Gastrocnemius medialis (tissue), 4 donors: ENCODE measurements at regions not wholly inside any gene's neighbourhood (a gene's known extent, or its start where the extent isn't known, plus 50 kb on each side); places are given as distances from the start of the nearest gene placed in this dataset.

ENCODE experiments used
- ATAC-seq, 2 donors: fragments of 150-250 bp; one replicate each; pipeline ENCODE4 v1.9.1; 2016
- DNase-seq, 2 donors: peaks; one replicate each; pipeline ENCODE4 v3.0.0-alpha.2; 2019
- H3K27ac ChIP-seq, 4 donors: fragments of 200-600 bp; sonication (generic); 1 replicate in 1 of 4; 2 replicates in 3 of 4; pipeline ENCODE4 v1.5.1; 2016 to 2018; ENCODE audit warnings: mild to moderate bottlenecking in 2 of 4, moderate library complexity in 1 of 4
- H3K27me3 ChIP-seq, 3 donors: fragments of 200-600 bp; sonication (generic) in 2 of 3; 1 replicate in 1 of 3; 2 replicates in 2 of 3; pipeline versions ENCODE4 v1.5.1 to v1.6.0; 2016 to 2019; ENCODE audit warnings: mild to moderate bottlenecking in 1 of 3, moderate library complexity in 1 of 3
- H3K36me3 ChIP-seq, 2 donors: fragments of 200-600 bp; sonication (generic) in 1 of 2; one replicate each; pipeline ENCODE4 v1.5.1; 2017 to 2018
- H3K4me1 ChIP-seq, 2 donors: fragments of 200-600 bp; sonication (generic) in 1 of 2; one replicate each; pipeline ENCODE4 v1.5.1; 2016 to 2017; ENCODE audit warnings: mild to moderate bottlenecking in 2 of 2
- H3K4me3 ChIP-seq, 4 donors: fragments of 200-600 bp; sonication (generic) in 3 of 4; 1 replicate in 1 of 4; 2 replicates in 3 of 4; pipeline ENCODE4 v1.5.1; 2016 to 2019; ENCODE audit warnings: mild to moderate bottlenecking in 2 of 4
- H3K9me3 ChIP-seq, 3 donors: fragments of 200-600 bp; sonication (generic) in 2 of 3; 1 replicate in 1 of 3; 2 replicates in 2 of 3; pipeline ENCODE4 v1.5.1; 2016 to 2019
- POLR2A ChIP-seq, 2 donors: fragments of 450-650 bp; IDR thresholded peaks; one replicate each; pipeline ENCODE4 v1.6.1; 2017; ENCODE audit warnings: antibody characterized with exemption in 2 of 2, mild to moderate bottlenecking in 2 of 2, moderate library complexity in 2 of 2
- in situ Hi-C, 4 donors: fragments of 200-750 bp; cut with MboI; loops; one replicate each; pipeline versions ENCODE4 v1.15.0 to v1.8.0; 2017; ENCODE audit warnings: low sequenced_read_pairs in 4 of 4
- intact Hi-C: fragments of 100-400 bp; cut with DNase I; formaldehyde crosslinking; loops from one replicate; pipeline ENCODE4 v1.15.1; 2023; ENCODE audit warnings: low total_unique reads
- TF ChIP-seq, protein P1 (sequence below), 5 experiments: fragments of 450-650 bp in 3 of 5; fragments of 200-600 bp in 2 of 5; sonication (generic) in 2 of 5; IDR thresholded peaks in 4 of 5; conservative IDR thresholded peaks in 1 of 5; 1 replicate in 4 of 5; 2 replicates in 1 of 5; pipeline ENCODE4 v1.5.1; 2016 to 2019; ENCODE audit warnings: antibody characterized with exemption in 5 of 5, mild to moderate bottlenecking in 3 of 5, moderate library complexity in 3 of 5

- H3K4me1 ChIP-seq, result no peaks in the 10 kb centered on the region
- intact Hi-C loops (no loop called here), in situ Hi-C loops (no loop called here)
- ATAC-seq (no peak), DNase-seq (no peak)
- no peak for TF ChIP-seq POLR2A (IDR thresholded peaks at IDR 0.05)
- TF ChIP-seq, protein P1, sequence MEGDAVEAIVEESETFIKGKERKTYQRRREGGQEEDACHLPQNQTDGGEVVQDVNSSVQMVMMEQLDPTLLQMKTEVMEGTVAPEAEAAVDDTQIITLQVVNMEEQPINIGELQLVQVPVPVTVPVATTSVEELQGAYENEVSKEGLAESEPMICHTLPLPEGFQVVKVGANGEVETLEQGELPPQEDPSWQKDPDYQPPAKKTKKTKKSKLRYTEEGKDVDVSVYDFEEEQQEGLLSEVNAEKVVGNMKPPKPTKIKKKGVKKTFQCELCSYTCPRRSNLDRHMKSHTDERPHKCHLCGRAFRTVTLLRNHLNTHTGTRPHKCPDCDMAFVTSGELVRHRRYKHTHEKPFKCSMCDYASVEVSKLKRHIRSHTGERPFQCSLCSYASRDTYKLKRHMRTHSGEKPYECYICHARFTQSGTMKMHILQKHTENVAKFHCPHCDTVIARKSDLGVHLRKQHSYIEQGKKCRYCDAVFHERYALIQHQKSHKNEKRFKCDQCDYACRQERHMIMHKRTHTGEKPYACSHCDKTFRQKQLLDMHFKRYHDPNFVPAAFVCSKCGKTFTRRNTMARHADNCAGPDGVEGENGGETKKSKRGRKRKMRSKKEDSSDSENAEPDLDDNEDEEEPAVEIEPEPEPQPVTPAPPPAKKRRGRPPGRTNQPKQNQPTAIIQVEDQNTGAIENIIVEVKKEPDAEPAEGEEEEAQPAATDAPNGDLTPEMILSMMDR (IDR thresholded peaks at IDR 0.05 in 4 of 5, conservative IDR thresholded peaks at IDR 0.05 in 1 of 5), result no peak
- no peak overlapping the region for H3K4me3 ChIP-seq
- H3K27ac ChIP-seq, result no peak overlapping the region
- peaks cover 0 to 6% (median 0%) of the 10 kb centered on the region in 3 donors for H3K27me3 ChIP-seq
- no peaks in the 10 kb centered on the region for H3K9me3 ChIP-seq
- no peaks in the 10 kb centered on the region for H3K36me3 ChIP-seq
Measured at GRCh38 chr10:113261161-113261560, 291.7 kb upstream of the HABP2 start.

- Histone ChIP-seq H3K4me1 (no peaks in the 10 kb centered on the region), H3K36me3 (no peaks in the 10 kb centered on the region), H3K27me3 (peaks cover 0 to 6% (median 0%) of the 10 kb centered on the region in 3 donors), H3K9me3 (no peaks in the 10 kb centered on the region), H3K4me3 (no peak overlapping the region), H3K27ac (no peak overlapping the region)
- TF ChIP-seq POLR2A (IDR thresholded peaks at IDR 0.05), result no peak
- TF ChIP-seq, protein P1 (IDR thresholded peaks at IDR 0.05 in 4 of 5, conservative IDR thresholded peaks at IDR 0.05 in 1 of 5), result no peak
- DNase-seq (no peak), ATAC-seq (no peak)
- in situ Hi-C loops (no loop called here), intact Hi-C loops (no loop called here)
Measured at GRCh38 chr10:113261611-113262091, 291.2 kb upstream of the HABP2 start.

GRCh38 chr10:113263056-113263455 lies 289.8 kb upstream of the HABP2 start:
- H3K4me1 ChIP-seq, result no peaks in the 10 kb centered on the region
- intact Hi-C loops, result no loop called here
- in situ Hi-C loops, result no loop called here
- no peak overlapping the region for H3K4me3 ChIP-seq
- peaks cover 0 to 2% (median 0%) of the 10 kb centered on the region in 3 donors for H3K27me3 ChIP-seq
- no peaks in the 10 kb centered on the region for H3K36me3 ChIP-seq
- no peaks in the 10 kb centered on the region for H3K9me3 ChIP-seq
- TF ChIP-seq POLR2A (IDR thresholded peaks at IDR 0.05), result no peak
- TF ChIP-seq, protein P1 (IDR thresholded peaks at IDR 0.05 in 4 of 5, conservative IDR thresholded peaks at IDR 0.05 in 1 of 5), result no peak
- H3K27ac ChIP-seq, result no peak overlapping the region
- DNase-seq (no peak), ATAC-seq (no peak)

GRCh38 chr10:113264333-113265131 lies 288.3 kb upstream of the HABP2 start:
- H3K4me3 ChIP-seq, result no peak overlapping the region
- in situ Hi-C loops (no loop called here), intact Hi-C loops (no loop called here)
- ATAC-seq (no peak), DNase-seq (no peak)
- no peaks in the 10 kb centered on the region for H3K9me3 ChIP-seq
- H3K27ac ChIP-seq, result no peak overlapping the region
- no peaks in the 10 kb centered on the region for H3K27me3 ChIP-seq
- TF ChIP-seq POLR2A (IDR thresholded peaks at IDR 0.05), result no peak
- TF ChIP-seq, protein P1 (IDR thresholded peaks at IDR 0.05 in 4 of 5, conservative IDR thresholded peaks at IDR 0.05 in 1 of 5), result no peak
- H3K4me1 ChIP-seq, result no peaks in the 10 kb centered on the region
- no peaks in the 10 kb centered on the region for H3K36me3 ChIP-seq
